Fibroblast of the aortic adventitia (primary cell): ENCODE measurements at regions not wholly inside any gene's neighbourhood (a gene's known extent, or its start where the extent isn't known, plus 50 kb on each side); places are given as distances from the start of the nearest gene placed in this dataset.
"Not testable (repeated sequence)": the region's sequence is repeated elsewhere in the genome, so short reads cannot be mapped to it uniquely, and the experiment has no call there.

ENCODE experiments used
- DNase-seq: peaks from one replicate; pipeline ENCODE4 v3.0.0-alpha.2; 2010; ENCODE audit warnings: low read depth
- H3K4me3 ChIP-seq: 2 replicates; pipeline ENCODE4 v1.5.1; 2011; ENCODE audit warnings: low read depth, mild to moderate bottlenecking, control low read depth, low read length, moderate library complexity
- TF ChIP-seq, protein P1 (sequence below): IDR thresholded peaks from 2 replicates; pipeline ENCODE4 v1.5.1; 2011; ENCODE audit warnings: mild to moderate bottlenecking, low read length, control low read depth, inconsistent platforms; ENCODE audit not compliant: insufficient read depth

GRCh38 chr6:781350-781961, 88.5 kb upstream of the EXOC2 start:
- no peak for DNase-seq
- TF ChIP-seq, protein P1, sequence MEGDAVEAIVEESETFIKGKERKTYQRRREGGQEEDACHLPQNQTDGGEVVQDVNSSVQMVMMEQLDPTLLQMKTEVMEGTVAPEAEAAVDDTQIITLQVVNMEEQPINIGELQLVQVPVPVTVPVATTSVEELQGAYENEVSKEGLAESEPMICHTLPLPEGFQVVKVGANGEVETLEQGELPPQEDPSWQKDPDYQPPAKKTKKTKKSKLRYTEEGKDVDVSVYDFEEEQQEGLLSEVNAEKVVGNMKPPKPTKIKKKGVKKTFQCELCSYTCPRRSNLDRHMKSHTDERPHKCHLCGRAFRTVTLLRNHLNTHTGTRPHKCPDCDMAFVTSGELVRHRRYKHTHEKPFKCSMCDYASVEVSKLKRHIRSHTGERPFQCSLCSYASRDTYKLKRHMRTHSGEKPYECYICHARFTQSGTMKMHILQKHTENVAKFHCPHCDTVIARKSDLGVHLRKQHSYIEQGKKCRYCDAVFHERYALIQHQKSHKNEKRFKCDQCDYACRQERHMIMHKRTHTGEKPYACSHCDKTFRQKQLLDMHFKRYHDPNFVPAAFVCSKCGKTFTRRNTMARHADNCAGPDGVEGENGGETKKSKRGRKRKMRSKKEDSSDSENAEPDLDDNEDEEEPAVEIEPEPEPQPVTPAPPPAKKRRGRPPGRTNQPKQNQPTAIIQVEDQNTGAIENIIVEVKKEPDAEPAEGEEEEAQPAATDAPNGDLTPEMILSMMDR: no peak
- H3K4me3 ChIP-seq: no peak overlapping the region

DNA sequence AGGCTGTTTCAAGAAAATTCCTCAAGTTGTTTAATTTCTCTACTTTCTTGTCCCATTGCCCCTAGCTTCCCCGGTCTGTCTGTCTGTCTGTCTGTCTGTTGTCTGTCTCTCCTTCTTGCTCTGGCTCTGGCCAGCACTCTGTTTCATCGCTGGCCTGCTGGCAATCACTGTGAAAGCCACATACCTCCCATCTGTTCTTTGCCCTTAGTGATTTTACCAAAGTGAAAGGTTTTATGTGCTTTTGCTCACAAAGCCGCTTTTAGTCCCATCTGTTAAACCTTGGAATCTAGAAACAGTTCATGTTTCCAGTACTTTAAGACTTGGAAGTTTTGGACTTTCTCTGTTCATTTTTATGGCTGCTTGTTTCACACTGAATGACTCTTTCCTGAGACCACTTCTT, 87.8 kb upstream of the EXOC2 start:
- DNase-seq: no peak
- no peak overlapping the region for H3K4me3 ChIP-seq
- TF ChIP-seq, protein P1: no peak

- no peak overlapping the region for H3K4me3 ChIP-seq
- no peak for DNase-seq
- TF ChIP-seq, protein P1: no peak
Measured at GRCh38 chr6:776951-777350, 84.0 kb upstream of the EXOC2 start.

GRCh38 chr6:776528-776931, 83.6 kb upstream of the EXOC2 start:
- TF ChIP-seq, protein P1: no peak
- no peak for DNase-seq

GRCh38 chr6:775863-776262, 82.9 kb upstream of the EXOC2 start:
- DNase-seq: no peak
- no peak overlapping the region for H3K4me3 ChIP-seq
- TF ChIP-seq, protein P1: no peak

More at GRCh38 chr6:776528-776931, 83.6 kb upstream of the EXOC2 start:
- H3K4me3 ChIP-seq: no peak overlapping the region

DNA sequence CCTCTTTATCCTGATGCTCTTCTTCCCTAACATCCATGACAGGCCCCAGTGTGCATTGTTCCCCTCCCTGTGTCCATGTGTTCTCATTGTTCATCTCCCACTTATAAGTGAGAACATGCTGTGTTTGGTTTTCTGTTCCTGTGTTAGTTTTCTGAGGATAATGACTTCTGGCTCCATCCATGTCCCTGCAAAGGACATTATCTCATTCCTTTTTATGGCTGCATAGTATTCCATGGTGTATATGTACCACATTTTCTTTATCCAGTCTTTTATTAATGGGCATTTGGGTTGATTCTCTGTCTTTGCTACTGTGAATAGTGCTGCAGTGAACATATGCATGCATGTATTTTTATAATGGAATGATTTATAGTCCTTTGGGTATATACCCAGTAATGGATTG, 78.7 kb upstream of the EXOC2 start:
- H3K4me3 ChIP-seq, DNase-seq: not testable (repeated sequence)

DNA sequence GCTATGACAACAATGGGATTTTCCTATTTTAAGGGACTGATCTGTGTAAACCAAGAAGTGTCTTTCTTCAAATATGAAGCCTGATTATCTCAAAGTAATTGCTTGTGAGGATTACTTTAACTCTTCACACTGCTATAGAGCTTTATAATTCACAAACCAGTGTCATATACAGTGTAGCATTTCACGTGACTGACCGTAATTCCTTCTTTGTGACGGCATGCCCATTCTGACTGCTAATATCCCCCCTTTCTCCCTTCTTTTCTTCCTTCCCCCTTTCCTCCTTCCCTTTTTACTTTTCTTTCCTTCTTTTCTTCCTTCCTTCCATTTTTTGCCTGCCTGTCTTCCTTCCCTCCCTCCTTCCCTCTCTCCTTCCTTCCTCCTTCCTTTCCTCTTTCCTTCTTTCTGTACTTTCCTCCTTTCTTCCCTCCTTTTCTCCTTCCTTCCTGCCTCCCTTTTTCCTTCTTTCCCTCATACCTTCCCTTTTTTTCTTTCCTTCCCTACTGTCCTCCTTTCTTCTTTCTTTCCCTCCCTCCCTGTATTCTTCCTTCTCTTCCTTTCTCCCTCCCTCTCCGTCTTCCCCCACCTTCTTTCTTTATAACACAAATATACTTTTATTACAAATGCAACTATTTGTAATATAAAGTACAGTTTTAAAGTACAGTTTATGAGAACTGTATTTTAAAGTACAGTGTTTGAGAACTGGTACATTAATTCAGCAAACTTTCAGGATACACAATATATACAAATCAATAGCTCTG, 75.0 kb upstream of the EXOC2 start:
- TF ChIP-seq, protein P1: no peak
- no peak overlapping the region for H3K4me3 ChIP-seq
- DNase-seq: no peak
